Mammary epithelial cell (primary cell): ENCODE measurements at regions not wholly inside any gene's neighbourhood (a gene's known extent, or its start where the extent isn't known, plus 50 kb on each side); places are given as distances from the start of the nearest gene placed in this dataset.

ENCODE experiments used
- EZH2 ChIP-seq: IDR thresholded peaks from 2 replicates; pipeline ENCODE4 v1.6.1; 2012; ENCODE audit warnings: low read length, inconsistent platforms, borderline replicate concordance
- TF ChIP-seq, protein P1 (sequence below), 2 donors: IDR thresholded peaks in 1 of 2; conservative IDR thresholded peaks in 1 of 2; 2 replicates each; pipeline ENCODE4 v1.5.1; 2011 to 2012; ENCODE audit warnings: inconsistent platforms in 2 of 2, low read length in 2 of 2, mild to moderate bottlenecking in 2 of 2, control low read depth in 1 of 2, low read depth in 1 of 2; ENCODE audit not compliant: insufficient read depth in 1 of 2; ENCODE audit errors: extremely low read depth in 1 of 2

DNA sequence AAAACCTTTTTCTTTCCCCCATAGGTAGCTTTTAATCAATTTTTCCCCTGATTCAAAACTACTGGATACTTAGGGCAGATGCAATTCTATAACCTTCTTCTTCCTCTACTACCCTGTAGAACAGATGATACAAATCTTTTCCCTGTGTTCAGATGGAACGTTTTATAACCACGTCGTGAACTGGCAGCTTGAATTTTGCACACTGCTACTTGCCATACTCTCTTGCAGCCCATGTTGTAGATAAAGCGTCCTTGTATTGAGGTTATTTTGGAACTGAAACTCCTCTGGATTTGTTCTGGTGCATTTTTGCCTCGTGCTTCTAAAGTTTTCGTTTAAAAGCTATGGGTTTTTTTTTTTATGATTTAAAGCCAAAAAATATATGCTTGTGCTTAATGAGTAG, 440.2 kb downstream of the RFPL4B start:
- TF ChIP-seq, protein P1, sequence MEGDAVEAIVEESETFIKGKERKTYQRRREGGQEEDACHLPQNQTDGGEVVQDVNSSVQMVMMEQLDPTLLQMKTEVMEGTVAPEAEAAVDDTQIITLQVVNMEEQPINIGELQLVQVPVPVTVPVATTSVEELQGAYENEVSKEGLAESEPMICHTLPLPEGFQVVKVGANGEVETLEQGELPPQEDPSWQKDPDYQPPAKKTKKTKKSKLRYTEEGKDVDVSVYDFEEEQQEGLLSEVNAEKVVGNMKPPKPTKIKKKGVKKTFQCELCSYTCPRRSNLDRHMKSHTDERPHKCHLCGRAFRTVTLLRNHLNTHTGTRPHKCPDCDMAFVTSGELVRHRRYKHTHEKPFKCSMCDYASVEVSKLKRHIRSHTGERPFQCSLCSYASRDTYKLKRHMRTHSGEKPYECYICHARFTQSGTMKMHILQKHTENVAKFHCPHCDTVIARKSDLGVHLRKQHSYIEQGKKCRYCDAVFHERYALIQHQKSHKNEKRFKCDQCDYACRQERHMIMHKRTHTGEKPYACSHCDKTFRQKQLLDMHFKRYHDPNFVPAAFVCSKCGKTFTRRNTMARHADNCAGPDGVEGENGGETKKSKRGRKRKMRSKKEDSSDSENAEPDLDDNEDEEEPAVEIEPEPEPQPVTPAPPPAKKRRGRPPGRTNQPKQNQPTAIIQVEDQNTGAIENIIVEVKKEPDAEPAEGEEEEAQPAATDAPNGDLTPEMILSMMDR (conservative IDR thresholded peaks at IDR 0.05 in 1 of 2, IDR thresholded peaks at IDR 0.05 in 1 of 2; ENCODE audit: extremely low read depth in 1 of 2, insufficient read depth in 1 of 2, low read depth in 1 of 2, low read length in 2 of 2), result no peak
- TF ChIP-seq EZH2, result no peak
